ENCODE measurements at regions not wholly inside any gene's neighbourhood (a gene's known extent, or its start where the extent isn't known, plus 50 kb on each side); places are given as distances from the start of the nearest gene placed in this dataset.

- Histone ChIP-seq H3K4me2 (no peak overlapping the region), H2AFZ (no peak overlapping the region), H3K36me3 (replicated peaks; ENCODE audit: insufficient read depth, low read depth) (no peaks in the 10 kb centered on the region), H4K20me1 (ENCODE audit: insufficient read depth, poor library complexity, severe bottlenecking) (no peaks in the 10 kb centered on the region), H3K4me3 (no peak overlapping the region), H3K79me2 (no peaks in the 10 kb centered on the region), H3K4me1 (ENCODE audit: insufficient read depth) (peaks cover 16% of the 10 kb centered on the region), H3K27ac (no peak overlapping the region), H3K27me3 (no peaks in the 10 kb centered on the region), H3K9me3 (ENCODE audit: low read depth) (no peaks in the 10 kb centered on the region), H3K9me2 (replicated peaks; ENCODE audit: insufficient read depth) (no peaks in the 10 kb centered on the region)
- no peak for TF ChIP-seq CTCF (IDR thresholded peaks at IDR 0.05; ENCODE audit: poor library complexity)
- no peak for TF ChIP-seq EZH2phosphoT487 (IDR thresholded peaks at IDR 0.05; ENCODE audit: low read depth, severe bottlenecking, unreplicated experiment)
- TF ChIP-seq EZH2 (IDR thresholded peaks at IDR 0.05; ENCODE audit: borderline replicate concordance), result no peak
- DNase-seq (ENCODE audit: low spot score), result no peak
- 85% methylated on average over 2 of the region's 2 CpGs for WGBS (ENCODE audit: low lambda C conversion rate, missing lambda C conversion rate)
These were observed 372.1 kb downstream of the ACTL7B start for GRCh38 chr9:108483676-108484075.

GRCh38 chr9:108479989-108480652 lies 375.7 kb downstream of the ACTL7B start:
- no peaks in the 10 kb centered on the region for H4K20me1 ChIP-seq (ENCODE audit: insufficient read depth, poor library complexity, severe bottlenecking)
- 84% methylated on average over 3 of the region's 3 CpGs for WGBS (ENCODE audit: low lambda C conversion rate, missing lambda C conversion rate)
- peaks cover 32% of the 10 kb centered on the region for H3K4me1 ChIP-seq (ENCODE audit: insufficient read depth)
- H3K36me3 ChIP-seq (replicated peaks; ENCODE audit: insufficient read depth, low read depth), result no peaks in the 10 kb centered on the region
- H2AFZ ChIP-seq, result no peak overlapping the region
- DNase-seq (ENCODE audit: low spot score), result no peak
- TF ChIP-seq CTCF (IDR thresholded peaks at IDR 0.05; ENCODE audit: poor library complexity), result no peak
- no peak for TF ChIP-seq EZH2phosphoT487 (IDR thresholded peaks at IDR 0.05; ENCODE audit: low read depth, severe bottlenecking, unreplicated experiment)
- no peak for TF ChIP-seq EZH2 (IDR thresholded peaks at IDR 0.05; ENCODE audit: borderline replicate concordance)
- H3K27me3 ChIP-seq, result no peaks in the 10 kb centered on the region
- H3K4me2 ChIP-seq, result peak overlapping the region; percentile 19
- H3K27ac ChIP-seq, result no peak overlapping the region
- no peak overlapping the region for H3K4me3 ChIP-seq
- H3K9me2 ChIP-seq (replicated peaks; ENCODE audit: insufficient read depth), result no peaks in the 10 kb centered on the region
- H3K79me2 ChIP-seq, result no peaks in the 10 kb centered on the region
- no peaks in the 10 kb centered on the region for H3K9me3 ChIP-seq (ENCODE audit: low read depth)

- Histone ChIP-seq H4K20me1 (ENCODE audit: insufficient read depth, poor library complexity, severe bottlenecking) (no peaks in the 10 kb centered on the region), H3K4me3 (no peak overlapping the region), H3K27me3 (no peaks in the 10 kb centered on the region), H3K9me2 (replicated peaks; ENCODE audit: insufficient read depth) (no peaks in the 10 kb centered on the region), H3K4me1 (ENCODE audit: insufficient read depth) (peaks cover 33% of the 10 kb centered on the region), H3K79me2 (no peaks in the 10 kb centered on the region), H3K36me3 (replicated peaks; ENCODE audit: insufficient read depth, low read depth) (no peaks in the 10 kb centered on the region), H3K4me2 (no peak overlapping the region), H2AFZ (no peak overlapping the region), H3K9me3 (ENCODE audit: low read depth) (no peaks in the 10 kb centered on the region), H3K27ac (peak overlapping the region; percentile 76)
- peak; percentile 55 for DNase-seq (ENCODE audit: low spot score)
- 47% methylated on average over 11 of the region's 11 CpGs for WGBS (ENCODE audit: low lambda C conversion rate, missing lambda C conversion rate)
- no peak for TF ChIP-seq EZH2phosphoT487 (IDR thresholded peaks at IDR 0.05; ENCODE audit: low read depth, severe bottlenecking, unreplicated experiment)
- TF ChIP-seq EZH2 (IDR thresholded peaks at IDR 0.05; ENCODE audit: borderline replicate concordance), result no peak
- no peak for TF ChIP-seq CTCF (IDR thresholded peaks at IDR 0.05; ENCODE audit: poor library complexity)
These were observed 377.1 kb downstream of the ACTL7B start for GRCh38 chr9:108478431-108479332.
